ENCODE measurements at regions not wholly inside any gene's neighbourhood (a gene's known extent, or its start where the extent isn't known, plus 50 kb on each side); places are given as distances from the start of the nearest gene placed in this dataset.

GRCh38 chr6:54706391-54706790 lies 140.2 kb upstream of the FAM83B start:
- H3K4me1 Mint-ChIP-seq (ENCODE audit: low read depth) = no peaks in the 10 kb centered on the region

DNA sequence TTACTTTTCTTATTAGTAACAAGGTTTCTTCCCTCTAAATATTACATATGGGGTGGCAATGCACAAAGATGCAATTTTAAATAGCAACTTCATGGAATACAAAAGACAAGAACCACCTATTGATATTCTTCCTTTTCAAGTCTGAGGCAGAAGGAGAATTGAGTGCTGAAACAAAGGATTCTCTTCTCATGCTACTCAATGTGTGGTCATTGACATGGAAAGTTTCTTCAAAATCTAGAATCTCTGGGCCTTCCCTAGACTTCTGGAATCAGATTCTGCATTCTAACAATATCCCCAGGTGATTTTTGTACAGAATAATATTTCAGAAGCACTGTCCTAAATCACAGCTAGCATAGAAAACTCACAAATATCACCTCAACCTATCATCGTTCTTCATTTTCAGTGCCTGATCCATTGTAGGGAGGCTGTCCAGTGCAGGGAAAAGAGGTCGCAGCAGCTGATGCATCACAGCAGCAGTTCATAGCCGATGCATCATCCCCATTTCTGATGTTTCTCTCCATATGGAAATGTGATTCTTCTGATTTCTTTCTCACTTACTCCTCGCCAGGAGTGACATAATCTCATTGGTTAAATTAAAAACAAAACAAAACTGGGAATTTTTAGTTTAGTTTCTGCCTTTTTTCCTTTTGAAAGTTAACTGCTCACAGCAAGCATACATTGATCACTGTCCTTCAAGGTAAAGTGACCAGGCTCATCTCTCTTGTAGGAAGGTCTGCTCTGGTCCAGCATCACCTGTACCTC lies 139.5 kb upstream of the FAM83B start:
- Mint-ChIP-seq H3K36me3 (ENCODE audit: low read depth) (no peaks in the 10 kb centered on the region), H3K4me3 (no peak overlapping the region), H3K27ac (no peak overlapping the region)

More at GRCh38 chr6:54706391-54706790, 140.2 kb upstream of the FAM83B start:
- no peaks in the 10 kb centered on the region for H3K36me3 Mint-ChIP-seq (ENCODE audit: low read depth)
- no peak for DNase-seq
- H3K9me3 Mint-ChIP-seq = no peaks in the 10 kb centered on the region
- peaks cover 2% of the 10 kb centered on the region for H3K27me3 Mint-ChIP-seq (ENCODE audit: insufficient read depth)
- H3K27ac Mint-ChIP-seq = no peak overlapping the region
- no peak overlapping the region for H3K4me3 Mint-ChIP-seq
- TF ChIP-seq, protein P1, sequence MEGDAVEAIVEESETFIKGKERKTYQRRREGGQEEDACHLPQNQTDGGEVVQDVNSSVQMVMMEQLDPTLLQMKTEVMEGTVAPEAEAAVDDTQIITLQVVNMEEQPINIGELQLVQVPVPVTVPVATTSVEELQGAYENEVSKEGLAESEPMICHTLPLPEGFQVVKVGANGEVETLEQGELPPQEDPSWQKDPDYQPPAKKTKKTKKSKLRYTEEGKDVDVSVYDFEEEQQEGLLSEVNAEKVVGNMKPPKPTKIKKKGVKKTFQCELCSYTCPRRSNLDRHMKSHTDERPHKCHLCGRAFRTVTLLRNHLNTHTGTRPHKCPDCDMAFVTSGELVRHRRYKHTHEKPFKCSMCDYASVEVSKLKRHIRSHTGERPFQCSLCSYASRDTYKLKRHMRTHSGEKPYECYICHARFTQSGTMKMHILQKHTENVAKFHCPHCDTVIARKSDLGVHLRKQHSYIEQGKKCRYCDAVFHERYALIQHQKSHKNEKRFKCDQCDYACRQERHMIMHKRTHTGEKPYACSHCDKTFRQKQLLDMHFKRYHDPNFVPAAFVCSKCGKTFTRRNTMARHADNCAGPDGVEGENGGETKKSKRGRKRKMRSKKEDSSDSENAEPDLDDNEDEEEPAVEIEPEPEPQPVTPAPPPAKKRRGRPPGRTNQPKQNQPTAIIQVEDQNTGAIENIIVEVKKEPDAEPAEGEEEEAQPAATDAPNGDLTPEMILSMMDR (IDR thresholded peaks at IDR 0.05) = no peak

GRCh38 chr6:54710456-54710855 lies 136.1 kb upstream of the FAM83B start:
- DNase-seq = no peak
- Mint-ChIP-seq H3K27ac (no peak overlapping the region), H3K4me1 (ENCODE audit: low read depth) (no peaks in the 10 kb centered on the region), H3K9me3 (no peaks in the 10 kb centered on the region), H3K4me3 (no peak overlapping the region), H3K27me3 (ENCODE audit: insufficient read depth) (peaks cover 2% of the 10 kb centered on the region), H3K36me3 (ENCODE audit: low read depth) (no peaks in the 10 kb centered on the region)
- TF ChIP-seq, protein P1 (IDR thresholded peaks at IDR 0.05) = no peak

More for the DNA sequence above, 139.5 kb upstream of the FAM83B start:
- H3K4me1 Mint-ChIP-seq (ENCODE audit: low read depth) = no peaks in the 10 kb centered on the region
- TF ChIP-seq, protein P1 (IDR thresholded peaks at IDR 0.05) = no peak
- no peaks in the 10 kb centered on the region for H3K9me3 Mint-ChIP-seq
- no peak for DNase-seq
- peaks cover 2% of the 10 kb centered on the region for H3K27me3 Mint-ChIP-seq (ENCODE audit: insufficient read depth)

- H3K36me3 Mint-ChIP-seq (ENCODE audit: low read depth) = no peaks in the 10 kb centered on the region
Observed at GRCh38 chr6:54716010-54716409, 130.6 kb upstream of the FAM83B start.

GRCh38 chr6:54716877-54717276 lies 129.7 kb upstream of the FAM83B start:
- Mint-ChIP-seq H3K4me3 (no peak overlapping the region), H3K27me3 (ENCODE audit: insufficient read depth) (no peaks in the 10 kb centered on the region), H3K4me1 (ENCODE audit: low read depth) (no peaks in the 10 kb centered on the region), H3K9me3 (no peaks in the 10 kb centered on the region), H3K36me3 (ENCODE audit: low read depth) (no peaks in the 10 kb centered on the region), H3K27ac (no peak overlapping the region)
- TF ChIP-seq, protein P1 (IDR thresholded peaks at IDR 0.05) = no peak
- no peak for DNase-seq

More at GRCh38 chr6:54716010-54716409, 130.6 kb upstream of the FAM83B start:
- no peak overlapping the region for H3K27ac Mint-ChIP-seq
- TF ChIP-seq, protein P1 (IDR thresholded peaks at IDR 0.05) = no peak
- H3K4me3 Mint-ChIP-seq = no peak overlapping the region
- no peaks in the 10 kb centered on the region for H3K9me3 Mint-ChIP-seq
- DNase-seq = no peak
- H3K4me1 Mint-ChIP-seq (ENCODE audit: low read depth) = no peaks in the 10 kb centered on the region
- no peaks in the 10 kb centered on the region for H3K27me3 Mint-ChIP-seq (ENCODE audit: insufficient read depth)
